ENCODE measurements at regions not wholly inside any gene's neighbourhood (a gene's known extent, or its start where the extent isn't known, plus 50 kb on each side); places are given as distances from the start of the nearest gene placed in this dataset.

DNA sequence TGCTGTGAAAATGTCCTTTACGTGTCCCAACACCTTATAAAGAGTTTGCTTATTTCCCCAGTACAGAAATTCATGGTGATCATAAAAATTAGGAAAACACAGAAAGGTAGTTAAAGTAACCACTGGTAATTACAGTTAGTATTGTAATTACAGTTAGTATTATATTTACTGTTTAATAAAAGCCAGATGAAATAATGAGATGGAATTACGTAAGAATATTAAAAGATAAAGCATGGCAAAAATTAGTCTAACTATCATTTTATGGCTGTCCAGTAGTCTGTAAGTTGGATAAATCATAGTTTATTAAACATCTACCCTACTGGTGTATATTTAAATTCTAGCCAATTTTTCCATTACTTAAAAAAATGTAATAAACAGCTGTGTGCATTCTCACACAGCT is 638.8 kb downstream of the ACTR3B start:
- TF ChIP-seq ZFP30 (CRISPR knock-in tag; IDR thresholded peaks at IDR 0.05), result no peak
- TF ChIP-seq ZNF565 (CRISPR knock-in tag; conservative IDR thresholded peaks at IDR 0.05; ENCODE audit: low read depth), result no peak
- TF ChIP-seq PATZ1 (CRISPR knock-in tag; IDR thresholded peaks at IDR 0.05; ENCODE audit: borderline replicate concordance), result no peak
- TF ChIP-seq ESRRG (CRISPR knock-in tag; IDR thresholded peaks at IDR 0.05), result no peak
- TF ChIP-seq CSRNP3 (CRISPR knock-in tag; IDR thresholded peaks at IDR 0.05), result no peak
- no peak for TF ChIP-seq ZFP3 (CRISPR knock-in tag; IDR thresholded peaks at IDR 0.05)

All from SK-N-SH treated with all-trans-retinoic acid at 6 μM for 48 hours (cell line).